Fibroblast of lung (primary cell): ENCODE measurements at regions not wholly inside any gene's neighbourhood (a gene's known extent, or its start where the extent isn't known, plus 50 kb on each side); places are given as distances from the start of the nearest gene placed in this dataset.

Source experiments
- DNase-seq, 2 donors: peaks; one replicate each; pipeline versions ENCODE4 v3.0.0 to v3.0.0-alpha.2; 2010; ENCODE audit warnings: low read depth in 2 of 2
- H2AFZ ChIP-seq: 2 replicates; pipeline ENCODE4 v1.5.1; 2012; ENCODE audit warnings: low read length, control low read depth, inconsistent platforms
- H3K27ac ChIP-seq: 2 replicates; pipeline ENCODE4 v1.5.1; 2011; ENCODE audit warnings: low read length, control low read depth; ENCODE audit not compliant: insufficient read depth
- H3K27me3 ChIP-seq: 2 replicates; pipeline ENCODE4 v1.5.1; 2011; ENCODE audit warnings: mild to moderate bottlenecking, low read length; ENCODE audit not compliant: control insufficient read depth, insufficient read depth
- H3K36me3 ChIP-seq: 2 replicates; pipeline ENCODE4 v1.5.1; 2011; ENCODE audit warnings: low read length; ENCODE audit not compliant: control insufficient read depth, insufficient read depth
- H3K4me1 ChIP-seq: 2 replicates; pipeline ENCODE4 v1.5.1; 2011; ENCODE audit warnings: low read length; ENCODE audit not compliant: control insufficient read depth, insufficient read depth; ENCODE audit errors: extremely low read depth
- H3K4me2 ChIP-seq: 2 replicates; pipeline ENCODE4 v1.5.1; 2011; ENCODE audit warnings: low read length, control low read depth; ENCODE audit not compliant: insufficient read depth; ENCODE audit errors: extremely low read depth
- H3K4me3 ChIP-seq, 4 experiments: fragments of 200-600 bp in 1 of 4; sonication (generic) in 1 of 4; replicated peaks in 1 of 4; 2 replicates each; pipeline ENCODE4 v1.5.1; 2011 to 2016; ENCODE audit warnings: low read length in 4 of 4, low read depth in 3 of 4, mild to moderate bottlenecking in 3 of 4, control low read depth in 2 of 4, inconsistent platforms in 1 of 4, mixed read lengths in 1 of 4; ENCODE audit not compliant: insufficient read depth in 1 of 4; ENCODE audit errors: control extremely low read depth in 1 of 4
- H3K79me2 ChIP-seq: 2 replicates; pipeline ENCODE4 v1.5.1; 2012; ENCODE audit warnings: mild to moderate bottlenecking, low read length, inconsistent platforms; ENCODE audit not compliant: control insufficient read depth, insufficient read depth
- H3K9ac ChIP-seq: 2 replicates; pipeline ENCODE4 v1.5.1; 2011; ENCODE audit warnings: mild to moderate bottlenecking, low read length, control low read depth; ENCODE audit not compliant: insufficient read depth
- H3K9me3 ChIP-seq: 2 replicates; pipeline ENCODE4 v1.5.1; 2012; ENCODE audit warnings: low read depth, low read length; ENCODE audit not compliant: control insufficient read depth, insufficient read depth
- H4K20me1 ChIP-seq: 2 replicates; pipeline ENCODE4 v1.5.1; 2011; ENCODE audit warnings: low read length; ENCODE audit not compliant: control insufficient read depth, insufficient read depth; ENCODE audit errors: extremely low read depth
- EZH2 ChIP-seq: IDR thresholded peaks from 2 replicates; pipeline ENCODE4 v1.5.1; 2012; ENCODE audit warnings: low read length, control low read depth, mild to moderate bottlenecking; ENCODE audit errors: missing control alignments
- TF ChIP-seq, protein P1 (sequence below), 2 donors: IDR thresholded peaks in 1 of 2; conservative IDR thresholded peaks in 1 of 2; 1 replicate in 1 of 2; 2 replicates in 1 of 2; pipeline ENCODE4 v1.5.1; 2011 to 2012; ENCODE audit warnings: low read length in 2 of 2, control low read depth in 1 of 2, inconsistent platforms in 1 of 2, low read depth in 1 of 2, mild to moderate bottlenecking in 1 of 2

DNA sequence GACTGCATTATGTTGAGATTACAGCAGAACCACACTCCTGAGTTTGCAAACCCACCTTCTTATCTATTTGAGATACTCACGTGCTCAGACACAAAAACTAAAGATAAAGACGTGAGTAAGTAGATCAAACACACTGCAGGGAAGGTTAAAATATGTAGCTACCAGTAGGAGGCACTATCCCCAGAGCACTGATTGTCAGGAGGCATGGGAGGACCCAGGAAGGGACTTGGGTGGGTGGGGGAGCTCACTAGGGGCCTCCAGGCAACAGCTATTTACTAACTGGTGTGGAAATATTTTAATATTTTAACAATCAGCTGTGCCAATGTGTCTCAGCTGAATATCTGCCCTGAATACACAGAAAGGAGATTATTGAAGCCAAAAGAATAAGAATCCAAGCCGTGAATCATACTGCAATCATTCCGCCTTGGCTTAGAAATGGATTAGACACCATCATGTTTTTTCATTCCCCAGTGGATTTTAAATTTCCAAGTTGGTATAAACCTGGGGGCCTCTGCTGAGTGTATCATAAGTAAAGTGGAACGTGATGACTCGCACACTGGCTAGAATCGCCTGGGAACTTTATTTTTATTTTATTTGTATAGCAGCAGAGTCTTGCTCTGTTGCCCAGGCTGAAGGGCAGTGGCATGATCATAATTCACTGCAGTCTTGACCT, 73.2 kb upstream of the CACNA1A start:
- peak in 1 of 2 donors; percentile 63 for DNase-seq
- Histone ChIP-seq H3K9ac (no peak overlapping the region), H3K4me3 (no peak overlapping the region), H3K9me3 (no peaks in the 10 kb centered on the region), H2AFZ (no peak overlapping the region), H4K20me1 (no peaks in the 10 kb centered on the region), H3K79me2 (no peaks in the 10 kb centered on the region), H3K27ac (no peak overlapping the region), H3K4me1 (no peaks in the 10 kb centered on the region), H3K36me3 (no peaks in the 10 kb centered on the region), H3K4me2 (no peak overlapping the region), H3K27me3 (no peaks in the 10 kb centered on the region)
- TF ChIP-seq, protein P1, sequence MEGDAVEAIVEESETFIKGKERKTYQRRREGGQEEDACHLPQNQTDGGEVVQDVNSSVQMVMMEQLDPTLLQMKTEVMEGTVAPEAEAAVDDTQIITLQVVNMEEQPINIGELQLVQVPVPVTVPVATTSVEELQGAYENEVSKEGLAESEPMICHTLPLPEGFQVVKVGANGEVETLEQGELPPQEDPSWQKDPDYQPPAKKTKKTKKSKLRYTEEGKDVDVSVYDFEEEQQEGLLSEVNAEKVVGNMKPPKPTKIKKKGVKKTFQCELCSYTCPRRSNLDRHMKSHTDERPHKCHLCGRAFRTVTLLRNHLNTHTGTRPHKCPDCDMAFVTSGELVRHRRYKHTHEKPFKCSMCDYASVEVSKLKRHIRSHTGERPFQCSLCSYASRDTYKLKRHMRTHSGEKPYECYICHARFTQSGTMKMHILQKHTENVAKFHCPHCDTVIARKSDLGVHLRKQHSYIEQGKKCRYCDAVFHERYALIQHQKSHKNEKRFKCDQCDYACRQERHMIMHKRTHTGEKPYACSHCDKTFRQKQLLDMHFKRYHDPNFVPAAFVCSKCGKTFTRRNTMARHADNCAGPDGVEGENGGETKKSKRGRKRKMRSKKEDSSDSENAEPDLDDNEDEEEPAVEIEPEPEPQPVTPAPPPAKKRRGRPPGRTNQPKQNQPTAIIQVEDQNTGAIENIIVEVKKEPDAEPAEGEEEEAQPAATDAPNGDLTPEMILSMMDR (conservative IDR thresholded peaks at IDR 0.05 in 1 of 2, IDR thresholded peaks at IDR 0.05 in 1 of 2; ENCODE audit: low read depth in 1 of 2, low read length in 2 of 2) = no peak
- TF ChIP-seq EZH2 = no peak

DNA sequence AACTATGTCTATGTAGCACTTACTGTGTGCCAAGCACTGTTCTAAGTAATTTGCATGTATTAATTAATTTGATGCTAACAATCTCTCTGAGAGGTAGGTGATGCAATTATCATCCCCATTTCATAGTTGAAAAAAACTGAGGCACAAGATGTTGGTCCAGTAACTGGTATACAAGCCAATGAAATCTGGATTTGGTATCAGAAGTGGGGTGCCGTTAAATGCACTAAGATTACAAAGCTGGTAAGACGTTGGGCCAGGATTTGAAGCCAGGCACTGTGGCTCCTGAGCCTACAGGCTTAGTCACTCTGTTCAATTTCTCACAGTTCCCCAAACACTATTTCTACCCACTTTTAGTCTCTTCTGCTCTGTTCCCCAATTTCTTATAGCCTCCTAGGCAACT, 70.4 kb upstream of the CACNA1A start:
- Histone ChIP-seq H3K4me2 (no peak overlapping the region), H3K4me3 (no peak overlapping the region), H3K27me3 (no peaks in the 10 kb centered on the region), H2AFZ (no peak overlapping the region), H3K36me3 (no peaks in the 10 kb centered on the region), H3K9me3 (no peaks in the 10 kb centered on the region), H3K4me1 (no peaks in the 10 kb centered on the region), H4K20me1 (no peaks in the 10 kb centered on the region), H3K9ac (no peak overlapping the region), H3K27ac (no peak overlapping the region), H3K79me2 (no peaks in the 10 kb centered on the region)
- no peak for TF ChIP-seq EZH2
- TF ChIP-seq, protein P1 (conservative IDR thresholded peaks at IDR 0.05 in 1 of 2, IDR thresholded peaks at IDR 0.05 in 1 of 2; ENCODE audit: low read depth in 1 of 2, low read length in 2 of 2) = no peak
- DNase-seq = no peak

DNA sequence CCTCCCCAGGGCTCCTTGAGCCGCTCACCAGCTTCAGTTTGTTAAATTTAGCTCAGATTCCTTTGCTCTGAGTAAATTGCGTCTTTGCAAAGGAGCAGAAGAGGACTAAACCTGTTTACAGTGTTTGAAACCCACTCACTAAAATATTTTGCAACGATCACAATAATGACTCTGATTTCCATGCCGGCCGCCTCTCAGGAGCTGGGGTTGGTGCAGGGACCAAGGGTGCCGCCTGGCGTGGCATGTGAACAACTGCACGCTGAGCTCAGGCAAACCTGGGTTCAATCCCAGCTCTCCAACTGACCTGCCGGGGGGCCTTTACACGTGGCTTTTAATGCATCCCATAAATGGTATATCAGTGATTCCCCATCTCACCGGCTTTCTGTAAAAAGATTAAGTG, 68.7 kb upstream of the CACNA1A start:
- Histone ChIP-seq H3K36me3 (no peaks in the 10 kb centered on the region), H3K79me2 (no peaks in the 10 kb centered on the region), H3K27ac (no peak overlapping the region), H3K4me2 (no peak overlapping the region), H3K4me1 (no peaks in the 10 kb centered on the region), H2AFZ (no peak overlapping the region), H3K9ac (no peak overlapping the region), H3K9me3 (no peaks in the 10 kb centered on the region), H3K27me3 (no peaks in the 10 kb centered on the region), H3K4me3 (no peak overlapping the region), H4K20me1 (no peaks in the 10 kb centered on the region)
- DNase-seq = no peak
- TF ChIP-seq EZH2 = no peak
- TF ChIP-seq, protein P1 (conservative IDR thresholded peaks at IDR 0.05 in 1 of 2, IDR thresholded peaks at IDR 0.05 in 1 of 2; ENCODE audit: low read depth in 1 of 2, low read length in 2 of 2) = peak; percentile 26 to 30
